ENCODE measurements at regions not wholly inside any gene's neighbourhood (a gene's known extent, or its start where the extent isn't known, plus 50 kb on each side); places are given as distances from the start of the nearest gene placed in this dataset.
"Not testable (repeated sequence)": the region's sequence is repeated elsewhere in the genome, so short reads cannot be mapped to it uniquely, and the experiment has no call there.

- not testable (repeated sequence) for DNase-seq (ENCODE audit: low spot score)
Measured at GRCh38 chr7:81222692-81223091, 303.8 kb upstream of the SEMA3C start.

GRCh38 chr7:81221527-81222217 lies 302.8 kb upstream of the SEMA3C start:
- DNase-seq (ENCODE audit: low spot score) = no peak

GRCh38 chr7:81218480-81219106 lies 299.7 kb upstream of the SEMA3C start:
- no peak for DNase-seq (ENCODE audit: low spot score)

- DNase-seq (ENCODE audit: low spot score) = no peak
Measured at GRCh38 chr7:81213394-81213793, 294.5 kb upstream of the SEMA3C start.

GRCh38 chr7:81211934-81212320 lies 293.1 kb upstream of the SEMA3C start:
- no peak for DNase-seq (ENCODE audit: low spot score)

- DNase-seq (ENCODE audit: low spot score) = peak; percentile 57
Measured at GRCh38 chr7:81211204-81211933, 292.5 kb upstream of the SEMA3C start.

- DNase-seq (ENCODE audit: low spot score) = peak; percentile 29
Measured at GRCh38 chr7:81210137-81211064, 291.6 kb upstream of the SEMA3C start.

- no peak for DNase-seq (ENCODE audit: low spot score)
Measured at GRCh38 chr7:81209059-81209458, 290.2 kb upstream of the SEMA3C start.

- DNase-seq (ENCODE audit: low spot score) = no peak
Measured at GRCh38 chr7:81207801-81208200, 288.9 kb upstream of the SEMA3C start.

- no peak for DNase-seq (ENCODE audit: low spot score)
Measured at GRCh38 chr7:81206667-81207360, 288.0 kb upstream of the SEMA3C start.

GRCh38 chr7:81206217-81206616 lies 287.4 kb upstream of the SEMA3C start:
- no peak for DNase-seq (ENCODE audit: low spot score)

- DNase-seq (ENCODE audit: low spot score) = no peak
Measured at GRCh38 chr7:81201188-81201587, 282.3 kb upstream of the SEMA3C start.

GRCh38 chr7:81198766-81199165 lies 279.9 kb upstream of the SEMA3C start:
- no peak for DNase-seq (ENCODE audit: low spot score)

GRCh38 chr7:81197266-81197665 lies 278.4 kb upstream of the SEMA3C start:
- DNase-seq (ENCODE audit: low spot score) = no peak

GRCh38 chr7:81195033-81195432 lies 276.2 kb upstream of the SEMA3C start:
- no peak for DNase-seq (ENCODE audit: low spot score)

- peak; percentile 46 for DNase-seq (ENCODE audit: low spot score)
Measured at GRCh38 chr7:81190997-81191768, 272.3 kb upstream of the SEMA3C start.

- DNase-seq (ENCODE audit: low spot score) = no peak
Measured at GRCh38 chr7:81187753-81188152, 268.9 kb upstream of the SEMA3C start.

- DNase-seq (ENCODE audit: low spot score) = peak; percentile 20
Measured at GRCh38 chr7:81186691-81187090, 267.8 kb upstream of the SEMA3C start.

GRCh38 chr7:81185072-81185471 lies 266.2 kb upstream of the SEMA3C start:
- no peak for DNase-seq (ENCODE audit: low spot score)

- DNase-seq (ENCODE audit: low spot score) = no peak
Measured at GRCh38 chr7:81183326-81183725, 264.5 kb upstream of the SEMA3C start.

GRCh38 chr7:81182056-81182455 lies 263.2 kb upstream of the SEMA3C start:
- not testable (repeated sequence) for DNase-seq (ENCODE audit: low spot score)
